ENCODE measurements at regions not wholly inside any gene's neighbourhood (a gene's known extent, or its start where the extent isn't known, plus 50 kb on each side); places are given as distances from the start of the nearest gene placed in this dataset.

DNA sequence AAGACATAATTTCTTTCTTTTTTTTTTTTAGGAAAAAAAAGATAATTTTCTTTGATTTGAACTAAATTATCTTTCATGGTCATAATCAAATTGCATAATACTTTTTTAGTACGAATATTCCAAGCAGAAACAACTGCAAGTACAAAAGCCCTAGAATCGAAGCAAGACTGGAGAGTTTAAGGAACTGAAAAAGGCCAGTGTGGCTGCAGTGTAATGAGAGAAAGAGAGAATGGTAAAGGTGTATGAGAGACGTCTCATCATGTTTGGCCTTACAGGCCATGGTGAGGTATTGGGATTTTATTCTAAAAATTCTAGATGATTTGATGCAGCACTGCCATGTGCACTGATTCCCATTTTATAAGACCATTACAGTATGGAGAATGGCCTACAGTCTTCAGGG, 180.9 kb downstream of the SUCNR1 start:
- TF ChIP-seq, protein P1, sequence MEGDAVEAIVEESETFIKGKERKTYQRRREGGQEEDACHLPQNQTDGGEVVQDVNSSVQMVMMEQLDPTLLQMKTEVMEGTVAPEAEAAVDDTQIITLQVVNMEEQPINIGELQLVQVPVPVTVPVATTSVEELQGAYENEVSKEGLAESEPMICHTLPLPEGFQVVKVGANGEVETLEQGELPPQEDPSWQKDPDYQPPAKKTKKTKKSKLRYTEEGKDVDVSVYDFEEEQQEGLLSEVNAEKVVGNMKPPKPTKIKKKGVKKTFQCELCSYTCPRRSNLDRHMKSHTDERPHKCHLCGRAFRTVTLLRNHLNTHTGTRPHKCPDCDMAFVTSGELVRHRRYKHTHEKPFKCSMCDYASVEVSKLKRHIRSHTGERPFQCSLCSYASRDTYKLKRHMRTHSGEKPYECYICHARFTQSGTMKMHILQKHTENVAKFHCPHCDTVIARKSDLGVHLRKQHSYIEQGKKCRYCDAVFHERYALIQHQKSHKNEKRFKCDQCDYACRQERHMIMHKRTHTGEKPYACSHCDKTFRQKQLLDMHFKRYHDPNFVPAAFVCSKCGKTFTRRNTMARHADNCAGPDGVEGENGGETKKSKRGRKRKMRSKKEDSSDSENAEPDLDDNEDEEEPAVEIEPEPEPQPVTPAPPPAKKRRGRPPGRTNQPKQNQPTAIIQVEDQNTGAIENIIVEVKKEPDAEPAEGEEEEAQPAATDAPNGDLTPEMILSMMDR (IDR thresholded peaks at IDR 0.05; ENCODE audit: low read depth, low read length, poor library complexity, severe bottlenecking): no peak
- TF ChIP-seq EZH2phosphoT487 (IDR thresholded peaks at IDR 0.05; ENCODE audit: borderline replicate concordance, low read length): no peak
